Activated CD4-positive, alpha-beta T cell treated with anti-CD3 and anti-CD28 coated beads, Interleukin-2, amount 50 U/mL, for 4 hours (primary cell): ENCODE measurements at regions not wholly inside any gene's neighbourhood (a gene's known extent, or its start where the extent isn't known, plus 50 kb on each side); places are given as distances from the start of the nearest gene placed in this dataset.

Experiments
- DNase-seq, 2 experiments: peaks; one replicate each; pipeline ENCODE4 v3.0.0-alpha.2; 2020

DNA sequence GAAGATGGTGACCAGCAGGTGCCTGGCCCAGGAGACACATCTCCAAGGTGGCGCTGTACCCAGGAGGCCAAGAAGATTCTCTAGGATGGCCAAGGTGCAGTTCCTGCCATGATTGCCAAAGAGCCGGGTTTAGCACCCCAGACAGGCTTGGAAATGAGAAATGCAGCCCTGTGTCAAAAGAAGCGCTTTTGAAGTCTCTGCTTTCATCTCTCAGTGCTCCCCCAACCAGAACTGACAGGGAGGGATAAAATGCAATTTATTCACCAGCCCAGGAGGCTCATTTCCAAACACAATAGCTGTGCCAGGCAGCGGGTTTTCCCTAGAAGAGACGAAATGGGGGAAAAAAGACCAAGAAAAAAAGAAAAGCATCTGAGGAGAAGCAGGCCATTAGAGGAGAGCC lies 195.9 kb upstream of the NCAM1 start:
- no peak for DNase-seq

DNA sequence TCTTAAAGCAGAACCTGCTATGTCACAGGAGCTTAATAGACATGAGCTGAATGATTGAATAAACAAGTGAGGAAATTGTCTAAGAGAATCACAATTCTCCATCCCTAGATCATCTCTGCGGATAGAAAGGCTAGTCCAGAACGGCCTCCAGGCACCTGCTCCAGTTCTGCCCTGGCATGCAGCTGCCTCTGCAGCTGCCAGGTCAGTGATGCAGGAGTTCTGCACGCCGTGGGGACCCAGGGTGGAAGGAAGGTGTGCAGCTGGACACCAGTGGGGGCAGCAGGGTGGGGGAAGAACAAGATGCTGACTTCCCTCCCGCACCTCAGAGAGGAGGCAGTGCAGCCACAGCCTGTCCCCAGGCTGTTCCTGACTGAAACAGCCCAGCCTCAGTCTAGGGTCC lies 192.1 kb upstream of the NCAM1 start:
- no peak for DNase-seq

DNA sequence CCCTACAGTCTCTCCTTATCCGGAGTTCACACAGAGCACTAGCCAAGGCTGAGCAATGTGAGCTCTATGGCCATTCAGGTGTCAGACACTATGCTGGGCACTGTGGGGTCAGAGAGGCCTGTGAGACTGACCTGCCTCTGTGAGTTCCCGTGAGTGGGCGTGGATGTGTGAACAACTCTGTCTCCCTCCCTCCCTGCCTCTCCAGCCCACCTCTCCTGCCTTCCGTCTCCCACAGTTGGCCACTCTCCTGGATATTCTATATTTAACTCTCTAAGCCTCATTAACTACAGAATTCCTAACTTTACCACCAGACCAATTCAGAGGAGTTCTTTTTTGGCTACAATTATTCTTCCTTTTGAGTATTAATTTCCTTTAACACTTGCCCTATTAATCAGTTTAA lies 191.6 kb upstream of the NCAM1 start:
- DNase-seq: no peak

DNA sequence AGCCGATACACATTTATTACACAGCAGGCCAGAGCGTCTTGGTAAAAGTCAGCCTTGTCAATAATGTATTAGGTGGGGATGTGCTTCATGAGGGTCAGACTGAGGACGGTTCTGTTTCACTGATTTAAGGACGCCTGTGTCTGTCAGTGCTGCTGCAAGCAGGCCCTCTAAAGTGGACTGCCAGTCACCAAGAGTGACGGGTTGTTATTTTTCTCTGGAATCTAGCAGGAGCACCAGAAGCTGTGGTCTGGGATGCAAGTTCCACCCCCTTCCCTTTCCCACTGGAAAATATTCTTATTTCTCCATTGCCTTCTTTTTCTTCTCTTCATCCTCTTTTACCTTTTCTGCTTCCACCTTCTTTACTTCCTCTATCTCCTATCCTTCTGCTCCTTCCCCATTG lies 191.2 kb upstream of the NCAM1 start:
- no peak for DNase-seq

DNA sequence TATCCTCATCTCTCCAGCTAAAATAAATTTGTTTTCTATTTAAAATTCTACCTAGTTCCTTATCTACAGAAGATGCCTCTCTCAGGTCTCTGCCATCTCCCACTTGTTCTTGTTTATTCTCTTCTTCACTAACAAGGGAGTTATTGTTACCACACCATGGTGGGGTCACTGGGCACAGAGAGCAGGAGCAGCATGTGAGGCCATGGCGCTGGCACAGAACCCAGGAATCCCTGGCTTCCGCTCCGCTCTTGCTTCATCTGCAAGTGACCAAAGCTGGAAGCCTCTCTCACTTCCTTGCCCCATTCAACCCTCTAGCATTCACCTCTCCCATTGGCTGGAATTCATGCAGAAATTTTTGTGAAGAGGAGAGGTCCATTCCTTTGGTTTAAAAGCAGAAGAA lies 190.7 kb upstream of the NCAM1 start:
- no peak for DNase-seq

DNA sequence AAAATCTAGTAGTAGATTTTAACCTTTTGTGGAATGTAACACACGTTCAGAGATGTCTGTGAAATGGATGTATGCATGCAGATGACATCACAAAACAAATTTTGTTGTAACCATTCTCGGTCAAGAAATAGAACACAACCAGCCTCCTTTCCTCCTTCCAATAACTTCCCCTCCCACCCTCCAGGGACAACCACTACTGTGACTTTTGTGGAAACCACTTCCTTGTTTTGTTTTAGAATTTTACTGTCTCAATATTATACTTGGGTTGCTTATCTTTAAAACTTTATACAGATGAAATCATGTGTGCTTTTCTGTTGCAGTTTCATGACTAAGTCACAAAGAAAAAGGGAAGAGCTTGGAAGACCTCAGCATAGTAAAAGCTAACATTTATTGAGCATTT lies 189.4 kb upstream of the NCAM1 start:
- no peak for DNase-seq

DNA sequence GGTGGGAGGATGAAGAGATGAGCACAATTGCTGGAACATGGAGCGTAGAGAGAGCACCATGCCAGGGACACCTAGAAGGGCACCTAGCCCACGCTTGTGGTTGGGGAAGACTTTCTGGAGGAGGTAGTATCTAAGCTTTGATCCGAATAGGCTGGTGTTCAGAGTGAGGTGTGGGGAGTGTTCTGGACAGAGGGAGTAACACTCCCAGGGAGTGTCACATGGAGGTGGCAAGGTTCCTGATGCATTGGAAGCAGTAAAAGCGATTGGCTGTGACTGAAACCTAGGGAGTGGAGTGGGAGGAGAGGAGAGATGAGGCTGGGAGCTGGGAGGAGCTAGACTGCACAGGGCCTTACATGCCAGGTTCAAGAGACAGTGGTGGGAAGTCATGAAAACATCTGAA lies 188.0 kb upstream of the NCAM1 start:
- DNase-seq: no peak

DNA sequence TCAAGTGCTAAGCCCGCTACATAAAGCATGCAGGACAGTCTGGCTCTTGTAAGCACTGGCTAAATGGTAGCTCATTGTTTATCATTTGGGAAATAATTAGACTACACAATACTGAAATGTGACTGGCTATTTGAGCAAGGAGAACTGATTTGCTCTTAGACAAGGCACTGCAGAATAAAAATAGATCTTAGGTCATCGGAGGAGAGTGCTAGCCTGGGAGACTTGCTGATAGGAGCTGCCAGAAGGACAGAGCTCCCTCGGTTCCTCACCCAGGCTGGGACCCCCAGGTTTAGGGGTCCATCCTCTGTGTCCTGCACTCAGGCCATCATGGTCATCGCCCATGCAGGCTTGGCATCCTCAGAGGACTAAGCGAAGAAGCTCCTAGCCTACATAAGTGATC lies 184.4 kb upstream of the NCAM1 start:
- DNase-seq: no peak

DNA sequence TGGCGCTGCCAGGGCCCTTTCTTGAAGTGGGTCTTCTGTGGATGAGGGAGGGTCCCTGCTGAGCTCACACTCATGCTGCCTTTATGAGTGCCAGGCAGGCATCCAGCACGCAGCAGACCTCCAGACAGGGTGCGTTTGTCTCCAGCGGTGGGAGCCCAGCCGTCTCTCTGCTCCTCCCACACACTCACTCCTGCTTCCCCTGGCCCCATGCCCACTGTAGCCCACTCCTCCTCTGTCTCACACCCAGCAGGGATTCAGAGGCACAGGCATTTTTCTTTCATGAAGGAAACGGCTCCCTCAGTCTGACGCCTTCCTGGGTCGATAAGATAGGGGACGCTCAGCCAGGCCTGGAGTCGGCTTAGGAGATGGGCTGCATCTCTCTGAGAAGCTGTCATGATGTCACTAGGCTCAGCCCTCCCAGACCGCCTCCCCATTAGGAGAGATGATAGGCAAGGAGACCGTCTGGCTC lies 183.9 kb upstream of the NCAM1 start:
- no peak for DNase-seq

DNA sequence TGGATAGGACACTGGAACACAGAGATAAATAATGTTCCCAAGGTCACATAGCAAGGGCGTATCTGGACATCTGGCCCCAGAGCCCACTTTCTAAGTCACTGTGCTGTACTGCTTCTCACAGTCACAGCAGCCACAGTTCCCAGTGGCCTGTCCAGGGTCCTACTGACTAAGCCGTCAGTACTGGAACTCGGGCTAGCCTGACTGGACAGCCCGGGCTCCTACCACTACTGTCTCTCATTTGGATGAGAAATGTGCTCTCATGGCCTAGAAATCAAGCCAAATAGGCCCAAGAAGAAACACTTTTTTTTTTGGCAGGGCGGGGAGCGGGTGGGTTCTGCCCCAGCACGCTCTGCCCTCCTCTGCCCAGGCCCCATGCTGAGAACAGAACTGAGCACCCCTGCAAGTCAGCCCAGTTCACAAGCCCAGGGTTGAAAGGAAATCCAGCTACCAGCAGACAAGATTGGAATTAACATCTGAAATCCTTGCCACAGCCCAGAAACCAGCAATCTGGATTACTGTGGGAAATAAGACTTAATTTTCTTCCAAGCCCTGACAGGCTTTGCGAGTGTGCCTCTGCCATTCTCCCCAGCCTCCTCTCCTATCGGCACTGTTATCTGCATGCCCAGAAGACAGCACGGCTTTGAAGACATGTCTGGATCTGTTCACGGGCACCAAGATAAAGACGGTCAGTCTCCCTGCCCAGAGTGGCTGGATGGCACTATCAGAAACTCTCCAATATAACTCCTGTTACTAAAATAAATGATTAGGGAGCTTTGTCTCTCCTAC lies 182.9 kb upstream of the NCAM1 start:
- DNase-seq: no peak

DNA sequence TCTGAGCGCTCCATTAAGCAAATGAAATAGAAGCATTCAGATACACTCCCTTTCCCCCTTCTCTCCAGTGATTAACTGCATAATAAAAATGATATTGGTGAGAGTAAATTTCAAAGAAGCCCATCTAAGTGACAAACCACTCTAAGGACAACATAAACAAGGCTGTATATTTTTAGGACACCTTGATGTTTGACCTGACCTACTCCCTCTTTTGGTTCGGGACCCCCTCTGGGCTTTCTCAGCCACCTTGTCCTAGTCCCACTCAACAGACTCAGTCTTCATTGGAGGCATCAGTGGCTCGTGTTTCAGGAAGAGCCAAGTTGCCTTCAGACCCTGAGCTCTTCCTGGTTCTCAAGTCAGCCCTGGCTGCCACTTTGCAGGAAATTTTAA lies 182.3 kb upstream of the NCAM1 start:
- DNase-seq: no peak

DNA sequence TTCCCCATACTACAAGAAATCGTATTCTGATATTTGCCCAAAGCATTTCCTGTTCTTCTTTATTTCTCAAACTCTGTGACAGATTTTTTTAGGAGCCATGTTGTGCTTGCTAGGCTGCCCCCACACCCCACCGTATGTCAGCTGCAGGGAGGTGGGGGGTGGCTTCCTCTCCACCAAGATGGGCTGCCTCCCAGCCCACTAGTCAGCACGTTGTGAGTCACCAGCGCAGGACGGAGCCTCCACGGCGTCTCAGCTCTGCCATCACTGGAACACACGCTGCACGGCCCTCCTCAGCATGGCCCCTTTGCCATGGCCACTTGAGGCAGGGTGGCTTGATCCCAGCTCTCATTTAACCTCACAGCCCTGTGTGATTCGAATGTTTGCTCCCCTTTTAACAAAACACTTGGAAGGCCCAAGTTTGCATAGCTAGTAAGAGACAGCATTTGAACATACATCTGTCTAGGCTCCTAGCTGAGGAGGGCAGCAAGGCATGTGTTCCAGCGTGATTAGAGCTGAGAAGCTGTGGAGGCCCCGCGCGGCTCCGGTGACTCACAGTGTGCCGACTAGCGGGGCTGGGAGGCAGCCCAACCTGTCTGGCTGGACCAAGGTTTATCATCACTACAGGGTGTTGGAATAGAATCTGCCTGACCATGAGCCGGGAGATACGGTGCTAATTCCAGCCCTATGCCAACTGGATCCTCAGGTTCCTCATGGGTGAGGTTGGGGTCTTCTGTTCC lies 180.7 kb upstream of the NCAM1 start:
- DNase-seq: no peak

DNA sequence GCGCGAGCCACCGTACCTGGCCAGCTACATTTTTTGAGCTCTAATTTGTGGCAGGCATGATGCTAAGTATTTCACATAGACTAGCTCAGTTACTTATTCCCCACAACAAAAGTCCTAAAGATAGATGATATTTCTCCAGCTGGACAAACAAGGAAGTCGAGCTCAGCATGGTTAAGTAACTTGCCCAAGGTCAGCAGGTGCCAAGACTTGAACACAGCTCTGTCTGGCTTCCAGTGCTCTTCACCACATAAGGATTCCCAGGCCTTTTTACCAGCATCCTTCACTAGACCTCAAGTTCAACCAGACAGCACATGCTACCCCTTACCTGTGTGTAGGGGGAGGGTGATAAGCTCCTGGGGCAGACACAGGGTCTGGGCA lies 177.3 kb upstream of the NCAM1 start:
- DNase-seq: no peak

DNA sequence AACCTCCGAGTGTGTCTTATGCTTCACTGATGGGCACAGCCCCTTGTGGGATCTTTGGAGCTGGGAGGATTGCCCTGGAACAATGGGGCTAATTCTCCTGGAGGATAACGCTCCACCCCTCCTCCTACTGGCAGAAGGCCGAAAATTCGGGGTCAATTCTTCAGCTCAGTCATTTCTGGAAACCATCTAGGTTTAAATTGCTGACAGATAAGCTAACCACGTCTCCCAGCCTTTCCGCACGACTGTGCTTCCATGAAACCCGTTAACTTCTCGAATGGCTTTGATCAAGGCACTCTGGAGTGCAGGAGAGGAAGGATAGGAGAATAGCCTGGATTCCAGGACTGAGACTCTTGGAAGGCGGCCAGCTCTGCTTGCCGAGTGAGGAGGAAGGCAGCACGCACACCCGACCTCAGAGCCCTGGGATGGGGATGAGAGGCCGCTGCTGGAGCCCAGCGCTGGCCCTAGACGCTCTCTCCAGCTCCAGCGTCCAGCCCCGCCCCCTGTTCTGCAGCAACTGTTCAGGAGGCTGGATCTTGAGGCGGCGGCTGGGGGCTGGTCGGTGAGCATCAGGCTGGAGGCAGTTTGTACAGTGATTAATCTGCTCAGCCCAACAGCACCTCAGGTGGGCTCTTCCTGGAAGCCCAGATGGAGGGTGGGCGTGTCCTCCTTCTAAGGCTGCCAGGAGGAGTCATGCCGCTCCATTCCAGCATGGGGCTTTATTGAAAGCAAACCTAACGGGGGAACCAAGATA lies 176.7 kb upstream of the NCAM1 start:
- no peak for DNase-seq

DNA sequence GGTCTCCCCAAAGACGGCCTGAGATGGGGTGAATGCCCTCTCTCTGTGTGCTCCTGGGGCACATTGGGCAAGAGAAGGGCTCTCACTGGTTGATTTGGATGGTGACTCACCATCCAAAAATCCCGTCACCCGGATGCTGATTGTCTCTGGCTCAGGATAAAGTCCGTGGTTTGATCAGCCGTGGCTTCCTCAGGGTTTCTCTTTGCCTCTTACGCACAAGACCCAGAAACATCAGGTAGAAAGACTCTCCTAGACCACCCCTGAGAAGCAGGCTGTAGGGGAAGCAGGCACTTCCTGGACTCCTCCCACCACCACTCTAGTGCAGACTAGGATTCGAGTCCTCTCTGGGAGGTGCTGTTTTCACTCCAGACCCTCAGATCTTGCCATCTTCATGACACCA lies 176.1 kb upstream of the NCAM1 start:
- DNase-seq: no peak

DNA sequence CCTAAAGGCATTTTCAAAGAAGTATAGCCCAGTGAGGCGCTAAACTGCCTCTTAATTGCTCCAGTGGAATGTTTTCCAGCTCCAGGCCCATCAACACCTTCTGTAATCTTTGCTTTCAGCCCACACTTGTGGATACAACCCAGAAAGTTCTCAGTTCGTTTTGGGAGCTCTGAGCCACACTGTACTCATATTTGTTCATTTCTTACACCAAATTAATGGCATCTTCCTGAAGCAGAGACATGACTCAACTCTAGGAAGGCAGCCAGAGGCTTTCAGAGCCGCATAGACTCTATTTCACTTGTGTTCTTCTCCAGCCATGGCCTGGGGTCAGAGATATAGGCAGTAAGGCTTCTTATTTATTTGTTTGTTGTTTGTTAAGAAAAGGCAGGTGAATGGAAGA lies 175.5 kb upstream of the NCAM1 start:
- DNase-seq: no peak

DNA sequence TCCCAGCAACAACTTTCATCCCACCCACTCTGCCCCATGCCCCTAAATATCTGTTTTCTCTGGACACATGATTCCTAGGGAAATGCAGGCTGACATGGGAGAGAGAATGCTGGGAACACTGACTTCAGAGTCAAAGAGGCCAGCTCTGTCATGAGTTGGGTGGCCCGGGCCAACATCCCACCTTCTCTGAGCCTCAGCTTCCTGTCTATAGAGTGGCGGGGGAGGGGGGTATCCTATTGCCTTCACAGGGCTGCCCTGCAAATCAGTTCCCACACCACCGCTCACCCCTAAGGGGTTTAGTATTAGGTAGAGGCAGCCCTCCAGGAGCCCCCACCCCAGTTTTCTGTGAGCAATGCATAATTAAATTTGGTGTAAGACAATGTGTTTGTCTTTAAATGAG lies 175.0 kb upstream of the NCAM1 start:
- no peak for DNase-seq

DNA sequence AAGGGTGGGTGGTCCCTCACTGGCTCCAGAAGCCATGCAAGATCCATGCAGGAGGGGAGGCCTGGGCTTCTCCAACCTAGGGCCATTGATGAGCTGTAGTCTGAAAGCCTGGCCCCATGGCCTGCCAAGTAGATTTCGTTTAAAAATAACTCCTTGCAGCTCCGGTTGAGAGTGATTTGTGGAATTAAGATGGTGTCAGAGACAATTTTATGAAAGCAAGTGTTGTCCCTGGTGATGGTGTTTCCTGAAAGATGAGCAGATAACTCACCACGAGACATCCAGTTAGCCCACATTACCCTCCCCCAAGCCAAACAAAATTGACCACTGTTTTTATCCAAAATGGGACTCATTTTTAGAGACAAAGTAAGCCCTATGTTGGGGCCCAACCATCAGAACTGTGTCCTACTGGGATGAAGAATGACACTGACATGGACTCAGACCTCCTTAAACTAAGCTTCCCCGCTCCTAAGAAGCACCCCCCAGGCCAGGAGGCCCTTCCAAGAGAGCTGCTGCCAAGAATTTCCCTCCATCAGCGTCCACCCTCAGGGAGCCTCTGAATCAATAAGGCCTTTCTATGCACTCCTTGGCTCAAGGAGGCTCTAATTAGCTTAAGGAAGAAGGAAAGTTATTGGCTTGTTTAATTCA lies 174.2 kb upstream of the NCAM1 start:
- no peak for DNase-seq

DNA sequence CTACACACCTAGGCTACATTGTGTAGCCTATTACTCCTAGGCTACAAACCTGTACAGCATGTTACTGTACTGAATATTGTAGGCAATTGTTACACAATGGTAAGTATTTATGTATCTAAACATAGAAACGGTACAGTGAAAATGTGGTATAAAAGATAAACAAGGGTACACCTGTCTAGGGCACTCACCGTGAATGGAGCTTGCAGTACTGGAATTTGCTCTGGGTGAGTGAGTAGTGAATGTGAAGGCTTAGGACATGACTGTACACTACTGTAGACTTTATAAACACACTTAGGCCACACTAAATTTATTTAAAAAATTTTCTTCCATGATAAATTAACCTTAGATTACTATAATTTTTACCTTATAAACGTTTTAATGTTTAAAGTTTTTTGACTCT lies 171.7 kb upstream of the NCAM1 start:
- no peak for DNase-seq

DNA sequence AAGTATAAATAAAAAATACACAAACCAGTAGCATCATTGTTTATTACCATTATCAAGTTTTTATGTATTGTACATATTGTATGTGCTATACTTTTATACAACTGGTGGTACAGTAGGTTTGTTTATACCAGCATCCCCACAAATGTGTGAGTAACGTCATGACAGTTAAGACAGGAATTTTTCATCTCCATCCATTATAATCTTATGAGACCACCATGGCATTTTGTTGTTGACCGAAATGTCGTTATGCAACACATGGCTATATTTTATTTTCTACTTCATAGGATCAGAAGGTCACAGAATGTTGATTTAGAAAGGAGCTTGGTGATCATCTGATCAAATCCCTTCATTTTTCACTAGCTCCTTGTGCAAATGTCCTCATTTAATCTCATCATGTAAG lies 170.9 kb upstream of the NCAM1 start:
- no peak for DNase-seq

DNA sequence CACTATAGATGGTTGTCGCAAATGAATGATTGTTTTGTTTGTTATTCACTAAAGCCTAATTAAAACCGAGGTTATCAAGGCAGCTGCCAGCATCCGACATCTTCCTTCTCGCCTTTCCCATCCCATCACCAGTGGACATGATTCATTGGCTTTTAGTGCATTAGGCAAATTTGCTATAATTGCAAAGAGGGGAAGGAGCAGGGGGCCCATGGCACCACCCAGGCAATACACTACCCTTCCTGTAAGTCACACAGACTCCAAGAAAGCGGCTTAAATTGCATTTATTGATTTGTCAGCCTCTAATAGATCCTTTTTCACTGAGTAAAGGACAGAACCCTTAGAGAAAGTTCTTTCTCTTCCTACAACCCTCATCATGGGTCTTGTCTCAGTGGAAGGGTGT lies 169.2 kb upstream of the NCAM1 start:
- no peak for DNase-seq

DNA sequence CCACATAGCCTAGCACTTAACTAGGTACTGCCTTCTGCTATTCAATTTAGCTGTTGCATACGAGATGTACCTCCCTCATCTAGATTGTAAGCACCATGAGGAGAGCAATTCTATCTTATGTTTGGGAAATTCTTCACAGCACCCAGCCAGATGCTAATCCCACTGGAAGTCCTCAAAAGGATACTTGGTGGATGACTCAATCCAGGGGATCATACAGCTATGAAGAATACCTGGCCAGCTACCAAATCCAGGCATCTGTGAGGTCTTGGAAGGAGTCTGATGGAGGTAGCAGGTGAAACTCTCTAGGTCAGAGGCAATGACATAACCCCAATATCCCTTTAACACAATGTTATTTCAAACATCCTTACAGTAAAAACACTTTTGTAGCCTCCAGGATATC lies 167.8 kb upstream of the NCAM1 start:
- no peak for DNase-seq

DNA sequence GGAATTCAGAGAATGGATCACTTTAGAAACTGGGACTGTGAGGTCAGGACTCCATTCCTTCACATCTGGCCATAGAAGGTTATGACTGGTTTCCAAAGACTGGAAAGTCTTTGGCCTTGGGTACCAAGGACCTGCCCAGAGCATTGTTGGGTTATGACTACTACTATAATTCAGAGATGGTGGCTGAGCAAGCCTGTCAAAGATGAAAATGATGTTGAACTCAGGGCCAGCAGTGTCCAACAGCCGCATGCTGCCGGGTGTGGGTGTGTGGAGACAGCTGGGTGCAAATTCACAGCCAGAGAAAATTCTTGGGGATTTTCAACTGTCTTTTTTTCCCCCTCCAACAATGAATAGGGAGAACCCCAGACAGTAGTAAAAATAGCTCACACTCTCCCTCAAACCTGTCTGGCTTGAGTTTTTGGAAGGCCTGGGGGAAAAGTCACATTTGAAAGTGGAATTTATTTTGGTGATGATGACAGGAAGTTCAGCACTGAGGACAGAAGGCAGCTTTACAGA lies 166.8 kb upstream of the NCAM1 start:
- no peak for DNase-seq
